ENCODE measurements at regions not wholly inside any gene's neighbourhood (a gene's known extent, or its start where the extent isn't known, plus 50 kb on each side); places are given as distances from the start of the nearest gene placed in this dataset.
"Not testable (repeated sequence)": the region's sequence is repeated elsewhere in the genome, so short reads cannot be mapped to it uniquely, and the experiment has no call there.

DNA sequence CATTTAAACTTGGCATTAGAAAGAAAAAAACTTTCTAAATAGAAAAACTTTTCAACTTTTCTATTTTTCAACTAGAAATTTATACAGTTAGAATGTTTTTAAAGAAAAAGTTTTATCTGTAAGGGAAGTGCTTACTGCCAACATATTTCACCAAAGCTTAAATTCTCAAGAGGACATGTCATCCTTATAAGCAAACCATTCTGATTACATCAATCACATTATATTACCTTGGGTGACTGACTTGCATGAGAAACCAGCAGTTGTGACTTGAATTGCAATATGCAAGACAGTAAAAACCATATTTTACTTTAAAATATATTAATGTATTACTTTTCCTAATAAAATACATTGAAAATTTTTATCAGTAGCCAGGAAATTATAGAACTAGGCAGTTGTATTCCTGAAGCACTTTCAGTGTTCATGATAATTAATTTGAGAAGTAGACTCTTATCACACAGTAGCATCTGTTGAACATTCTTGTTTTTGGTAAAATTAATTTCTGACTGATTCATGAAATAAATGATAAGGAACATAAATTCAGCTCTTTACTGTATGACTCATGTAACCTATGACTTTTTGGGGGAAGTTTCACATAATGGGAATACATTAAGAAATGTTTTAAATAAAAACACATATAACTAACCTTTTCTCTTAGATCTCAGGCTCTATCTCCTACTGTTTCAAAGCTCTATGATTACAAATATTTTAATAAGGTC, 345.0 kb upstream of the CCDC179 start:
- TF ChIP-seq CTCF (conservative IDR thresholded peaks at IDR 0.05; ENCODE audit: low read depth, low read length) = no peak
- no peak overlapping the region for H3K4me3 ChIP-seq (ENCODE audit: low read length)
- no peak for DNase-seq (ENCODE audit: low read depth)

DNA sequence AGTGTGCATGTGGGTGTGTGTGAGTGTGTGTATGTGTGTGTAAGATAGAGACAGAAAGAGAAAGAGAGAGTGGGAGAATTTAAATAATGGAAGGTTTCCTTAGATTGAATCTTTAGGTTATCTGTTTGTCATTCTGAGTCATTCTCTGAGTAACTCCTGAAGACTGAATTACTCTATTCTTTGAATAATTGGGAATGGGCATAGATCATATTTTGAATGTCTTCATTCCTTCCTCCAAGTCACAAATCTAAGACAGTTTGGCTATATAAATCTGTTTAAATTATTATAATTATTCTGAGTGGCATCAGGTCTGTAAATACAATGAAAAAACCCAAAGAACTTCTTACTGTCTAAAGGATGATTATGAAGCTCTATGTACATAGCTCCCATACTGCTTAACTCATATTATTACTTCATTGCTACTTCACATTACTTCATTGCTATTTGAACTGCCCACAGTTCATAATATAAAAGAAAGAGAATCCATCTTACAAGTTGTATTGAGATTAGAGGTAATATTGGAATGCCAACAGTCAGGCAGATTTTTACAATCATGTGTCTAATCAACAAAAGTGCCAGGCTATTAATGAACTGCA, 346.6 kb upstream of the CCDC179 start:
- no peak for TF ChIP-seq CTCF (conservative IDR thresholded peaks at IDR 0.05; ENCODE audit: low read depth, low read length)
- no peak overlapping the region for H3K4me3 ChIP-seq (ENCODE audit: low read length)
- DNase-seq (ENCODE audit: low read depth) = no peak

- no peak overlapping the region for H3K4me3 ChIP-seq (ENCODE audit: low read length)
- DNase-seq (ENCODE audit: low read depth) = no peak
- TF ChIP-seq CTCF (conservative IDR thresholded peaks at IDR 0.05; ENCODE audit: low read depth, low read length) = no peak
Measured at GRCh38 chr11:23211221-23211620, 350.9 kb upstream of the CCDC179 start.

DNA sequence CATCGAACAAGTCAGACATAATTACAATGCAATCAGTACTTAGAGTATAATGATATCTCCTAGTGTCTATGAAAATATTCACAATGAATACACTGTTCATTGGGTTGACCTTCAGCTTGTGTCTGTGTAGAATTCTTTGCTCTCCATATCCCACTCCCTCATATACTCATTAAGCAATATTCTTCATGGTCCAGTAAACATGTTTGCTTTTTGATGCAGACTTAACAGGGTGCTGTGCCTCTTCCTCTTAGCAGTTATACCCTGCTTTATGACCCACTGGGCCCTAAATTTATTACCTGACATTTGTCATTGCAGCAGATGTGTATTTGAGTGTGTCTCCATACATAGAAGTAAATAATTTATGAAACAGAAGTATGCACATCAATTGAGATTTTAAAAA, 352.5 kb upstream of the CCDC179 start:
- H3K4me3 ChIP-seq (ENCODE audit: low read length) = no peak overlapping the region
- TF ChIP-seq CTCF (conservative IDR thresholded peaks at IDR 0.05; ENCODE audit: low read depth, low read length) = no peak
- no peak for DNase-seq (ENCODE audit: low read depth)

DNA sequence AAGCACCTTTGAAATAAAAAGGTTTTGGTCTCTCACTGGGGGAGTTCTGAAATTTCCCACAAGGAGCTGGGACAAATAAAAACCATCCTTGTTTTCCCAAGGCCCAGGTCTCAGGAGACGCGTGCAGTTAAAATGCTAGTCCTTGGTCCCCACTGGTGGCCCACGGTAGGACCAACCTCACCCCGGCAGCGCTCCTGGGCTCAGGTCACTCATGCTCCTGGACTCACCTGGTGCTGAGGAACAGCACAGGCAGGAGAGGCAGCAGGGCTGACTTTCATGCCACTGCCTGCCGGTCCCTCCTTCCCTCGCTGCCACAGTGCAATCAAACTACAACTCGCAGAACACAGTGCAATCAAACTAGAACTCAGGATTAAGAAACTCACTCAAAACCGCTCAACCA, 356.8 kb upstream of the CCDC179 start:
- TF ChIP-seq CTCF (conservative IDR thresholded peaks at IDR 0.05; ENCODE audit: low read depth, low read length) = no peak
- no peak for DNase-seq (ENCODE audit: low read depth)
- no peak overlapping the region for H3K4me3 ChIP-seq (ENCODE audit: low read length)

- H3K4me3 ChIP-seq (ENCODE audit: low read length); DNase-seq (ENCODE audit: low read depth): not testable (repeated sequence)
Measured at GRCh38 chr11:23220086-23220485, 359.8 kb upstream of the CCDC179 start.

DNA sequence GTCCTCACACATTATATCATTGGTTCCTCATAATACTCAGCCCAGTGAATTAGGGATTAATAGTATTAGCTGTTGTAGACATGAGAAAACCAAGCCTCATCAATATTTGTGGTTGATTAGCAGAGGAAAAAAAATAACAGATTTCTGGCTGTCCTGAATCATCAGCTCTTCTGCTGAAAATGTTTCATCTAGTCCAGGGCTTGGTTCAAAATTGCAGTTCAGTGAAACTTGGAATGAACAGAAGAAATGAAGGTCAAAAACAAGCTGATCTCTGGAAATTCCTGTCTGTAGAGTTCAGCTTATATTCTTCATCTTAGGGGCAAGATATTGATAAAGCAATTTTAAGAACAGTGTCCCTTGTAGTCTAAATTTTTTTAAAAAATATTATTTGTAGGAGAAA, 361.1 kb upstream of the CCDC179 start:
- H3K4me3 ChIP-seq (ENCODE audit: low read length) = no peak overlapping the region
- TF ChIP-seq CTCF (conservative IDR thresholded peaks at IDR 0.05; ENCODE audit: low read depth, low read length) = no peak
- no peak for DNase-seq (ENCODE audit: low read depth)

Measured in retinal pigment epithelial cell (primary cell).